ENCODE measurements at regions not wholly inside any gene's neighbourhood (a gene's known extent, or its start where the extent isn't known, plus 50 kb on each side); places are given as distances from the start of the nearest gene placed in this dataset.

DNA sequence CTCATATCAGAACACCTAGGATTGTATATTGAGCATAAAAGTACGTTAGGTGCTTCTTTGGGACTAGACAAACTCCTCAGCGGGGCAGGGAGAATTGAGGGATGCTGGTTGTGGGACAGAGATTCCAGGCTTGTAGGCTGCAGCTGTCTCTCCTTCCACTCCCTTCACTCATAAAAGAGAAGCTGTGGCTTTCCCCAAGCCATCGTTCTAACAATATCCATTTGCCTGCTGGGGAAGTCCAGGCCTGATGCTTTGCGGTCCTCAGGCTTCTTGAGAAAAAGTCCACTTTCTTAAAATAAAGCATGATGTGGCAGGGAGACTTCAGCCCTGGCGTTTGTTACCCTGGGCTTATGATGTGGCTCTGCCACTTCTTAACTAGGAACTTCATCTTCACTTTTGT is 129.3 kb upstream of the OSMR start:
- CTCF ChIA-PET (ENCODE audit: low intra/inter-chr PET ratio, low total read pairs): no interaction called here

More for the DNA sequence above, 129.3 kb upstream of the OSMR start:
- H2AFZ ChIP-seq (ENCODE audit: low read length): no peak overlapping the region
- no peaks in the 10 kb centered on the region for H3K9me3 ChIP-seq (ENCODE audit: low read length)
- H4K20me1 ChIP-seq (ENCODE audit: insufficient read depth, low read length): no peaks in the 10 kb centered on the region
- no peaks in the 10 kb centered on the region for H3K4me1 ChIP-seq (ENCODE audit: insufficient read depth, low read length)
- 6% methylated on average over 5 of the region's 5 CpGs for WGBS (ENCODE audit: low lambda C conversion rate)
- POLR2A ChIA-PET: no interaction called here
- no peak for DNase-seq (ENCODE audit: low spot score)
- H3K27ac ChIP-seq (ENCODE audit: extremely low read length, insufficient read depth, low read length): no peak overlapping the region
- no peak overlapping the region for H3K4me3 ChIP-seq (replicated peaks in 1 of 3; ENCODE audit: insufficient read depth in 1 of 3, low read depth in 2 of 3, low read length in 3 of 3)
- no peak for FAIRE-seq
- no peak for TF ChIP-seq RBM22 (optimal IDR thresholded peaks at IDR 0.05; ENCODE audit: low read length)
- no peak for TF ChIP-seq NFKB2 (CRISPR knock-in tag; IDR thresholded peaks at IDR 0.05; ENCODE audit: borderline replicate concordance)
- TF ChIP-seq FOXC1 (CRISPR knock-in tag; IDR thresholded peaks at IDR 0.05; ENCODE audit: borderline replicate concordance): no peak
- TF ChIP-seq, protein P1, sequence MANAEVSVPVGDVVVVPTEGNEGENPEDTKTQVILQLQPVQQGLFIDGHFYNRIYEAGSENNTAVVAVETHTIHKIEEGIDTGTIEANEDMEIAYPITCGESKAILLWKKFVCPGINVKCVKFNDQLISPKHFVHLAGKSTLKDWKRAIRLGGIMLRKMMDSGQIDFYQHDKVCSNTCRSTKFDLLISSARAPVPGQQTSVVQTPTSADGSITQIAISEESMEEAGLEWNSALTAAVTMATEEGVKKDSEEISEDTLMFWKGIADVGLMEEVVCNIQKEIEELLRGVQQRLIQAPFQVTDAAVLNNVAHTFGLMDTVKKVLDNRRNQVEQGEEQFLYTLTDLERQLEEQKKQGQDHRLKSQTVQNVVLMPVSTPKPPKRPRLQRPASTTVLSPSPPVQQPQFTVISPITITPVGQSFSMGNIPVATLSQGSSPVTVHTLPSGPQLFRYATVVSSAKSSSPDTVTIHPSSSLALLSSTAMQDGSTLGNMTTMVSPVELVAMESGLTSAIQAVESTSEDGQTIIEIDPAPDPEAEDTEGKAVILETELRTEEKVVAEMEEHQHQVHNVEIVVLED (CRISPR knock-in tag; IDR thresholded peaks at IDR 0.05; ENCODE audit: borderline replicate concordance): no peak
- no peak for TF ChIP-seq NPAS2 (CRISPR knock-in tag; IDR thresholded peaks at IDR 0.05; ENCODE audit: borderline replicate concordance)
- no peak for TF ChIP-seq PLRG1 (conservative IDR thresholded peaks at IDR 0.05)
- TF ChIP-seq PHF20 (CRISPR knock-in tag; IDR thresholded peaks at IDR 0.05): no peak
- no peak for TF ChIP-seq SATB2 (CRISPR knock-in tag; IDR thresholded peaks at IDR 0.05)
- no peak for TF ChIP-seq TBP (CRISPR knock-in tag; IDR thresholded peaks at IDR 0.05)
- TF ChIP-seq PAX8 (CRISPR knock-in tag; IDR thresholded peaks at IDR 0.05; ENCODE audit: borderline replicate concordance): no peak
- TF ChIP-seq, protein P2, sequence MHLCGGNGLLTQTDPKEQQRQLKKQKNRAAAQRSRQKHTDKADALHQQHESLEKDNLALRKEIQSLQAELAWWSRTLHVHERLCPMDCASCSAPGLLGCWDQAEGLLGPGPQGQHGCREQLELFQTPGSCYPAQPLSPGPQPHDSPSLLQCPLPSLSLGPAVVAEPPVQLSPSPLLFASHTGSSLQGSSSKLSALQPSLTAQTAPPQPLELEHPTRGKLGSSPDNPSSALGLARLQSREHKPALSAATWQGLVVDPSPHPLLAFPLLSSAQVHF (CRISPR knock-in tag; IDR thresholded peaks at IDR 0.05): no peak
- no peak for TF ChIP-seq ZNF451 (CRISPR knock-in tag; IDR thresholded peaks at IDR 0.05)
- TF ChIP-seq ZNF468 (CRISPR knock-in tag; IDR thresholded peaks at IDR 0.05): no peak
- TF ChIP-seq, protein P3, sequence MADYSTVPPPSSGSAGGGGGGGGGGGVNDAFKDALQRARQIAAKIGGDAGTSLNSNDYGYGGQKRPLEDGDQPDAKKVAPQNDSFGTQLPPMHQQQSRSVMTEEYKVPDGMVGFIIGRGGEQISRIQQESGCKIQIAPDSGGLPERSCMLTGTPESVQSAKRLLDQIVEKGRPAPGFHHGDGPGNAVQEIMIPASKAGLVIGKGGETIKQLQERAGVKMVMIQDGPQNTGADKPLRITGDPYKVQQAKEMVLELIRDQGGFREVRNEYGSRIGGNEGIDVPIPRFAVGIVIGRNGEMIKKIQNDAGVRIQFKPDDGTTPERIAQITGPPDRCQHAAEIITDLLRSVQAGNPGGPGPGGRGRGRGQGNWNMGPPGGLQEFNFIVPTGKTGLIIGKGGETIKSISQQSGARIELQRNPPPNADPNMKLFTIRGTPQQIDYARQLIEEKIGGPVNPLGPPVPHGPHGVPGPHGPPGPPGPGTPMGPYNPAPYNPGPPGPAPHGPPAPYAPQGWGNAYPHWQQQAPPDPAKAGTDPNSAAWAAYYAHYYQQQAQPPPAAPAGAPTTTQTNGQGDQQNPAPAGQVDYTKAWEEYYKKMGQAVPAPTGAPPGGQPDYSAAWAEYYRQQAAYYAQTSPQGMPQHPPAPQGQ (CRISPR knock-in tag; IDR thresholded peaks at IDR 0.05; ENCODE audit: borderline replicate concordance): no peak
- TF ChIP-seq ATRX (CRISPR knock-in tag; IDR thresholded peaks at IDR 0.05; ENCODE audit: borderline replicate concordance): no peak
- BruUV-seq (replicated peaks): no TSS peak
- H3K79me2 ChIP-seq (ENCODE audit: insufficient read depth, low read length): no peaks in the 10 kb centered on the region
- no peak overlapping the region for H3K4me2 ChIP-seq (ENCODE audit: low read depth, low read length)
- ATAC-seq: no peak
- intact Hi-C loops (cut with micrococcal nuclease; ENCODE audit: unreplicated experiment) (no loop called here), in situ Hi-C loops (cut with HindIII; ENCODE audit: extremely low pct_ligation_motif_present, low pct_unique_long_range_greater_than_20kb) (no loop called here)
- no peak overlapping the region for H3K9ac ChIP-seq (ENCODE audit: insufficient read depth, low read depth, low read length)
- peaks cover 0 to 1% of the 10 kb centered on the region in 2 experiments; a peak in 1 of 5 replicates for H3K27me3 ChIP-seq (ENCODE audit: control insufficient read depth in 1 of 2, insufficient read depth in 2 of 2, low read length in 2 of 2)
- H3K36me3 ChIP-seq (replicated peaks in 1 of 2; ENCODE audit: control insufficient read depth in 1 of 2, insufficient read depth in 2 of 2, low read length in 2 of 2): no peaks in the 10 kb centered on the region
